HEK293 (cell line): ENCODE measurements at regions not wholly inside any gene's neighbourhood (a gene's known extent, or its start where the extent isn't known, plus 50 kb on each side); places are given as distances from the start of the nearest gene placed in this dataset.

Experiments
- CTCF ChIA-PET: fragments of 350-600 bp; formaldehyde crosslinking; extraction: SDS; loops from one replicate; lab custom pipeline; 2021; ENCODE audit warnings: antibody characterized with exemption; lab: Yijun Ruan, JAX
- POLR2A ChIA-PET: fragments of 300-600 bp; formaldehyde crosslinking; extraction: SDS; loops from one replicate; lab custom pipeline; 2020; ENCODE audit warnings: antibody characterized with exemption, inconsistent platforms; lab: Yijun Ruan, JAX
- H3K27ac ChIP-seq: fragments of 200-500 bp; sonication (Bioruptor generic); 2 replicates; pipeline ENCODE4 v1.5.1; 2014; ENCODE audit warnings: low read depth, low read length, control low read depth, inconsistent platforms; ENCODE audit errors: extremely low read depth
- H3K36me3 ChIP-seq, 2 experiments: fragments of 200-500 bp in 1 of 2; sonication (Bioruptor generic) in 1 of 2; 1 replicate in 1 of 2; 2 replicates in 1 of 2; pipeline ENCODE4 v1.5.1; 2014 to 2017; ENCODE audit warnings: inconsistent platforms in 2 of 2, low read length in 2 of 2; ENCODE audit not compliant: control insufficient read depth in 2 of 2, insufficient read depth in 1 of 2
- H3K4me1 ChIP-seq: fragments of 200-500 bp; sonication (Bioruptor generic); 2 replicates; pipeline ENCODE4 v1.5.1; 2014; ENCODE audit warnings: mild to moderate bottlenecking, low read length, inconsistent platforms; ENCODE audit not compliant: control insufficient read depth, insufficient read depth
- H3K4me3 ChIP-seq: 2 replicates; pipeline ENCODE4 v1.5.1; 2011; ENCODE audit warnings: low read depth, mild to moderate bottlenecking, control low read depth, low read length, moderate library complexity
- H3K9me3 ChIP-seq: fragments of 200-500 bp; sonication (Bioruptor generic); 2 replicates; pipeline ENCODE4 v1.5.1; 2014; ENCODE audit warnings: low read depth, low read length, inconsistent platforms; ENCODE audit not compliant: control insufficient read depth, insufficient read depth
- BCL6B ChIP-seq: fragments of 450-650 bp; formaldehyde crosslinking; IDR thresholded peaks from 2 replicates; pipeline ENCODE4 v1.5.1; 2017; ENCODE audit warnings: missing biosample characterization, missing genetic modification characterization
- SETDB1 ChIP-seq: IDR thresholded peaks from one replicate; pipeline ENCODE4 v1.6.1; 2017; ENCODE audit warnings: mild to moderate bottlenecking, low read length, moderate library complexity, mixed read lengths; ENCODE audit not compliant: insufficient read length
- WT1 ChIP-seq: fragments of 450-650 bp; formaldehyde crosslinking; IDR thresholded peaks from 2 replicates; pipeline ENCODE4 v1.5.1; 2016; ENCODE audit warnings: missing biosample characterization, missing genetic modification characterization
- ZBTB1 ChIP-seq: fragments of 450-650 bp; formaldehyde crosslinking; IDR thresholded peaks from 2 replicates; pipeline ENCODE4 v1.5.1; 2016; ENCODE audit warnings: missing biosample characterization, missing genetic modification characterization
- ZBTB10 ChIP-seq: fragments of 450-650 bp; formaldehyde crosslinking; IDR thresholded peaks from 2 replicates; pipeline ENCODE4 v1.5.1; 2016; ENCODE audit warnings: missing biosample characterization, missing genetic modification characterization
- ZNF202 ChIP-seq: fragments of 450-650 bp; formaldehyde crosslinking; IDR thresholded peaks from 2 replicates; pipeline ENCODE4 v1.5.1; 2016; ENCODE audit warnings: missing biosample characterization, missing genetic modification characterization, borderline replicate concordance
- ZNF239 ChIP-seq: fragments of 450-650 bp; formaldehyde crosslinking; IDR thresholded peaks from 2 replicates; pipeline ENCODE4 v1.5.1; 2016; ENCODE audit warnings: missing biosample characterization, missing genetic modification characterization
- ZNF26 ChIP-seq: fragments of 450-650 bp; formaldehyde crosslinking; IDR thresholded peaks from 2 replicates; pipeline ENCODE4 v1.5.1; 2016; ENCODE audit warnings: missing biosample characterization, missing genetic modification characterization
- ZNF274 ChIP-seq, 2 experiments: fragments of 200-500 bp in 1 of 2; fragments of 450-650 bp in 1 of 2; sonication (Bioruptor generic) in 1 of 2; formaldehyde crosslinking in 1 of 2; IDR thresholded peaks; 2 replicates each; pipeline versions ENCODE4 v1.5.1 to v1.6.1; 2014 to 2016; ENCODE audit warnings: borderline replicate concordance in 1 of 2, inconsistent platforms in 1 of 2, low read length in 1 of 2, missing biosample characterization in 1 of 2, missing genetic modification characterization in 1 of 2
- ZNF423 ChIP-seq: fragments of 450-650 bp; formaldehyde crosslinking; IDR thresholded peaks from 2 replicates; pipeline ENCODE4 v1.5.1; 2016; ENCODE audit warnings: missing biosample characterization, missing genetic modification characterization
- ZNF513 ChIP-seq: fragments of 450-650 bp; IDR thresholded peaks from 2 replicates; pipeline ENCODE4 v1.5.1; 2018; ENCODE audit warnings: missing biosample characterization, missing genetic modification characterization
- ZNF621 ChIP-seq: fragments of 450-650 bp; formaldehyde crosslinking; IDR thresholded peaks from 2 replicates; pipeline ENCODE4 v1.5.1; 2017; ENCODE audit warnings: missing biosample characterization, missing genetic modification characterization
- TF ChIP-seq, protein P1 (sequence below): fragments of 450-650 bp; formaldehyde crosslinking; IDR thresholded peaks from 2 replicates; pipeline ENCODE4 v1.5.1; 2017; ENCODE audit warnings: missing biosample characterization, missing genetic modification characterization
- TF ChIP-seq, protein P2 (sequence below): fragments of 450-650 bp; formaldehyde crosslinking; IDR thresholded peaks from 2 replicates; pipeline ENCODE4 v1.5.1; 2016; ENCODE audit warnings: missing biosample characterization, missing genetic modification characterization, borderline replicate concordance

DNA sequence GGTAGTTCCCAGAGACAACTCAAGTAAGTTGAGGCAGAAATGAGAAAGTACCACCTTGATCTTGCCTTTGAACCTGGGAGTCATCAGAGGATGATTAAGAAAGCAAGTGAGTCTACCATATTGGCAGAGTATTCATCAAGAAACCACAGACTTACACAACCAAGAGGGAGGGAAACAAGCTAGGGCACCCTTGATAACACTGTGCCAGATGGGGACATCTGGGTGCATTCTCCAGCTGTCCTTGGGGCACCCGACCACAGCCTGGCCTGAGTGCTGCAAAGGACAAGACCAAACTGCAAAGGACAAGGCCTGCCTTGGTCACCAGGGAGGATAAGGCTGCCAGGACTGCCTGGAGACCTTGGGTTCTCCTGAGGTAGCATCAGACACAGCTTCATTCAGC, 553.6 kb downstream of the EPHB1 start:
- Histone ChIP-seq H3K9me3 (no peaks in the 10 kb centered on the region), H3K36me3 (no peaks in the 10 kb centered on the region), H3K27ac (no peak overlapping the region), H3K4me3 (no peak overlapping the region), H3K4me1 (0 out of 2 replicates have a peak, but pooled peaks cover 2% of the 10 kb centered on the region)
- ChIA-PET CTCF (no interaction called here), POLR2A (no interaction called here)
- no peak for TF ChIP-seq ZBTB10 (tag by site-specific recombination)
- TF ChIP-seq ZBTB1, result no peak
- TF ChIP-seq, protein P1, sequence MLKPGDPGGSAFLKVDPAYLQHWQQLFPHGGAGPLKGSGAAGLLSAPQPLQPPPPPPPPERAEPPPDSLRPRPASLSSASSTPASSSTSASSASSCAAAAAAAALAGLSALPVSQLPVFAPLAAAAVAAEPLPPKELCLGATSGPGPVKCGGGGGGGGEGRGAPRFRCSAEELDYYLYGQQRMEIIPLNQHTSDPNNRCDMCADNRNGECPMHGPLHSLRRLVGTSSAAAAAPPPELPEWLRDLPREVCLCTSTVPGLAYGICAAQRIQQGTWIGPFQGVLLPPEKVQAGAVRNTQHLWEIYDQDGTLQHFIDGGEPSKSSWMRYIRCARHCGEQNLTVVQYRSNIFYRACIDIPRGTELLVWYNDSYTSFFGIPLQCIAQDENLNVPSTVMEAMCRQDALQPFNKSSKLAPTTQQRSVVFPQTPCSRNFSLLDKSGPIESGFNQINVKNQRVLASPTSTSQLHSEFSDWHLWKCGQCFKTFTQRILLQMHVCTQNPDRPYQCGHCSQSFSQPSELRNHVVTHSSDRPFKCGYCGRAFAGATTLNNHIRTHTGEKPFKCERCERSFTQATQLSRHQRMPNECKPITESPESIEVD (tag by site-specific recombination), result no peak
- TF ChIP-seq WT1 (tag by site-specific recombination), result no peak
- no peak for TF ChIP-seq ZNF274 (IDR thresholded peaks at IDR 0.05; ENCODE audit: low read length)
- TF ChIP-seq ZNF274 (tag by site-specific recombination; IDR thresholded peaks at IDR 0.05; ENCODE audit: borderline replicate concordance), result no peak
- TF ChIP-seq ZNF621 (tag by site-specific recombination), result no peak
- no peak for TF ChIP-seq ZNF513 (tag by site-specific recombination)
- TF ChIP-seq, protein P2, sequence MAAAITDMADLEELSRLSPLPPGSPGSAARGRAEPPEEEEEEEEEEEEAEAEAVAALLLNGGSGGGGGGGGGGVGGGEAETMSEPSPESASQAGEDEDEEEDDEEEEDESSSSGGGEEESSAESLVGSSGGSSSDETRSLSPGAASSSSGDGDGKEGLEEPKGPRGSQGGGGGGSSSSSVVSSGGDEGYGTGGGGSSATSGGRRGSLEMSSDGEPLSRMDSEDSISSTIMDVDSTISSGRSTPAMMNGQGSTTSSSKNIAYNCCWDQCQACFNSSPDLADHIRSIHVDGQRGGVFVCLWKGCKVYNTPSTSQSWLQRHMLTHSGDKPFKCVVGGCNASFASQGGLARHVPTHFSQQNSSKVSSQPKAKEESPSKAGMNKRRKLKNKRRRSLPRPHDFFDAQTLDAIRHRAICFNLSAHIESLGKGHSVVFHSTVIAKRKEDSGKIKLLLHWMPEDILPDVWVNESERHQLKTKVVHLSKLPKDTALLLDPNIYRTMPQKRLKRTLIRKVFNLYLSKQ (tag by site-specific recombination), result no peak
- TF ChIP-seq ZNF239 (tag by site-specific recombination), result no peak
- no peak for TF ChIP-seq ZNF423
- no peak for TF ChIP-seq SETDB1
- no peak for TF ChIP-seq ZNF26 (tag by site-specific recombination)
- no peak for TF ChIP-seq ZNF202 (tag by site-specific recombination)
- no peak for TF ChIP-seq BCL6B
